NCI-H774 (cell line): ENCODE measurements at regions not wholly inside any gene's neighbourhood (a gene's known extent, or its start where the extent isn't known, plus 50 kb on each side); places are given as distances from the start of the nearest gene placed in this dataset.

Source experiments
- DNase-seq: peaks from one replicate; lab custom pipeline; 2025; lab: John Stamatoyannopoulos, UW

DNA sequence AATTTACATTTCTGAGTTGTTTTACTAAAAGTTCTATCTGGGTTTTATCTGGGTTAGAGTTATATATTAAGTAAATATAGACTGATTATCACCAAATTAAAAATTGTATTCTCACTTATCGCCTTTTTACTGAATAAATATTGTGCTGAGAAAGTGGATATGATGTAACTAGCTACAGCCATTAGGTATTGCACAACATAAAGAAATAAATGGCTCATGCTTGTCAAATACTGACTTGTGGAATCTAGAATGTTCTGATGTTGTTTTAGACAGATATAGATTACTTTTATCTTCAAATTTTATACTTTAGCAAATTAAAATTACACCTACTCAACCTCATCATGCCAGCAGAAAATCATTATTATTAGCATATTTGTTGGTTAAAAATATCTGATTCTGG is 1277.1 kb upstream of the MIR17HG start:
- no peak for DNase-seq

DNA sequence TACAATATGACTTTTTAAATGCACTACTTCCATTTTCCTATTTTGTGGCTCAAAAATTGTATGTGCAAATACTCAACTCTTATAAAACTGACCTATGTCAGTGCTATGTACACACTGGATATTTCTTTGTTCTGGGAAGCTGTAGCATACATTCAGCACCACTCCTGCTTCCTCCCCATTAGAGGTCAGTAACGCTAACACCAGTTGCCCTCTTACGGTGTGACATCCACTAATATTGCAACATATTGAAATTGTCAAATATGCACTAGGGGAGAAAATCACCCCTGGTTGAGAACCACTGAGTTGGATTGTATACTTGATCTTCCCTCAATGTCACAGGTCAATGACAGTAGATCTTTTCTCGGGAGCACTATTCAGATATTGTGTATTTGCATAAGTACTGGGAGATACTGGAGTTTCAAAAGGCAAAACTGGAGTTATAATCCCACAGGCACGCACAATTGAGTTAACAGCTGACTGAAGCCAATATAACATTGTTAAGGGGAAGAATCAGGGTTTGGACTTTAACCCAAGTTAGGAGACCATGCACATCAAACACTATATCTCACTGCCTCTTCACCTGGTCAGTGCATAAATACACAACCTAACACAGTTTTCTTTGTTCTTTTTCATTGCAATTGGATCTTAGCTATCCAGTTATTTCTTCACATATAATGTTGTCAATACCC is 1276.5 kb upstream of the MIR17HG start:
- DNase-seq, result no peak

DNA sequence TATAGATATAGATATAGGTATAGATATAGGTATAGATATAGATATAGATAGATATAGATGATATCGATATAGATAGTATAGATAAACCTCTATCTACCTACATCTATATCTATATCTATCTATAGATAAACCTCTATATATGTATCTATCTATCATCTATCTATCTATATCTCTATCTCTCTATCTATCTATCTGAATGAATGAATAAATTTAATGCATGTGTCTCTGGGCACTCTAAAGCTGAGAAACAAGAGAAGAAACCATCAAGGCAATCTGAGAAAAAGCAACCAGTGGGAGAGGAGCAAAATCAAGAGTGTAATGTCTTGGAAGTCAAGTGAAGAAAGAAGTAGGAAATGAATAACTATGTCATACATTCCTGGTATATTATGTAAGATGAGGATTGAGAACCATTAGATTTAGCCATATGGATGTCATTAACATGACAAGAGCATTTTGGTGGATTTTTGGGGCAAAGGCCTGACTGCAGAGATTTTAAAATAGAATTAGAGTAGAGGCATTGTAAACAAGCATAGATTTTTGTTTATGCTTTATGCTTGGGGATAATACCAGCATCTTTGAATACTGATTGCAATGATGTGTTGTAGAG is 1262.7 kb upstream of the MIR17HG start:
- DNase-seq, result no peak

DNA sequence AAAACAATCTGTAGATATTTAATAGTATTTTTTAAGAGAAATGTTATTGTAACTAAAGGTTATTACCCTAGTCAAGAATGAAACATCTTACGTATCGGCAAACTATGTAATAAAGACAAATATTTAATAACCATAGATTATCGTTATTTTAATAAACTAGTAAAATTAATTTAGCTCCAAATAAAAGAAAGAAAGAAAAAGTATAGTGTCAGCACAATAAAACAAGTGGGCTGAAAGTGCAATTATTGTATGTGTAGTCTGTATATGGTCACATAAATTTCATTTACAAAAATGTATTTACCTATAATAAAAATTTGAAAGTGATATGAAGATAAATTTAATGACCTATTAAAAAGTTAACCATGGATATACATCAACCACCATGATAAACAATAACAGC is 1258.4 kb upstream of the MIR17HG start:
- DNase-seq, result no peak

DNA sequence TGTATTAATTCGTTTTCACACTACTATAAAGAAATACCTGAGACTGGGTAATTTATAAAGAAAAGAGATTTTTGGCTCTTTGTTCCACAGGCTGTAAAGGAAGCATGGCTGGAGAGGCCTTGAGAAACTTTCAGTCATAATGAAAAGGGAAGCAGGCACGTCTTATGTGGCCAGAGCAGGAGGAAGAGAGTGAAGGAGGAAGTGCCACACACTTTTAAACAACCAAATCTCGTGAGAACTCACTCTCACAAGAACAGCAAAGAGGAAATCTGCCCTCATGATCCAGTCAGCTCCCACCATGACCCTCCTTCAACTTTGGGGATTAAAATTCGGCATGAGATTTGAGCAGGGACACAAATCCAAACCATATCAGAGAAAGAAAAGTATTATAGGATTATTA is 1255.9 kb upstream of the MIR17HG start:
- DNase-seq, result no peak

DNA sequence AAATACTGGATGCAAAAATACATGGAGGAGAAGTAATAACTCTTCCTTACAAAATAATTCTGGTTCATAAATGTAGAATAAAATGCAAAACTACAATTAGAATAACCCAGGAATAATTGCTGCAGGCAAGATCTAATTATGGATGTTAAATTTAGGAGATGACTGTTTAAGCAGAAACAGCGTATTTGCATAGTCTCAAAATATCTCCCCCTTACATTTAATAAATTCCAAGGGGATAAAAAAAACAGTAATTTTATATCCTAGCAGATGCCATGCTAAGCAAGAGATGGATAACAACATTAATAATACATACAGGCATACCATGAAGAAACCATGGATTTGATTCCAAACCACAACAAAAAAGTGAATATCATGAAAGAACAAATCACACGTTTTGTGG is 1253.1 kb upstream of the MIR17HG start:
- no peak for DNase-seq

DNA sequence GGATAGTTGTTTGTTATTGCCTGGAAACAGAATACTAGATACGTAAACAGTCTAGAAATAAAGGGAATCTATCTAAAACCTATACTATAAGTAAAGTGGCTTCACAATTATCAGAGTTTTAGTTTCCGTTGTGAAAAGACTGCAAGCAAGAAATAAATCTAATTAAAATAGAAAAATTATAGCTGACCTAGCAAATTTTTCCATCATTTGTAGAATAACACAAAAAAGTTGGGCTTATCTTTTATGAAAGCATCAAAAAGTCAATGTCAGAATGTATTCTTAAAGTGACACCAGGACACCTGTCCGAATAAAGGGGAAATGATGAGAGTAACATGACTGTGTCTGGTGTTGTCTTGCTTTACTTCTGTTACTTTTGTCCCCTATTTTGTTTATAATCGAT is 1248.9 kb upstream of the MIR17HG start:
- no peak for DNase-seq

DNA sequence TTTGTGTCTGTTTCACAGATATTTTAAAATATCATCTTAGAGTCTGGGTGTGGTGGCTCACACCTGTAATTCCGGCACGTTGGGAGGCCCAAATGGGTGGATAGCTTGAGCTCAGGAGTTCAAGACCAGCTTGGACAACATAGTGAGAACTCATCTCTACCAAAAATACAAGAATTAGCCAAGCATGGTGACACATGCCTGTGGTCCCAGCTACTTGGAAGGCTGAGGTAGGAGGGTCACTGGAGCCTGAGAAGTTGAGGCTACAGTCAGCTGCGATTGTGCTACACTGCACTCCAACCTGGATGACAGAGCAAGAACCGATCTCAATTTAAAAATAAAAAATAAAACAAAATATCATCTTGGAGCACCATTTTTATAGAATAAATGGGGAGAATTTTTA is 1247.6 kb upstream of the MIR17HG start:
- no peak for DNase-seq

DNA sequence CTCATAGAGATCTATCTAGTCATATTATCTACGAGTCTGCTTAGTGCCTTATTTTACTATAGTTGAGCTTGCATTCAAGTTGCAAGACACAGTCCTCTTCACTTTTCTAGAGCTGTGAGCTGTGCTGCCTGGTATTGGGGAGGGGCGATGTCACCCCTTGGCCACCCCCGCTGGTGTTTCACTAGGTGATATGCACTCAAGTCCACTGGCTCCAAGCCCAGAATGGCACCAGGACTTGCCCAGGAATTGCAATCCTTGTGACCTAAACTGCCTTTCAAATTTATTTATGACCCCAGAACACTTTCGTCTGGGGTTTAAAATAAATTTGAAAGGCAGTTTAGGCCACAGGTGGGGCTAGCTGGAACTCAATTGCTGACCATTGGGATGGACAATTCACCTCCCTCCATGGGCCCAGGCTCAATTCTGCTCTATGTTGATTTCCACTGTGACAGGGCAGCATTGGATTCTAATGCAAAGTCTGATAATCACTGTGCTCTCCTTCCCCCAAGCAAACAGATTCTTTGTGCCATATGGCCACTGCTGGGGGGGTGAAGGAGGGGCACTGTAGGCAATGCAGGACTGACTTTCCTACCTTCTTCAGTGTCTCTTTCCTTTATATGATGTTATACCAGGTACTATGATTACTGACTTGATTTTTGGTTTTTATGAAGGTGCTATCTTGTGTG is 1244.2 kb upstream of the MIR17HG start:
- no peak for DNase-seq

DNA sequence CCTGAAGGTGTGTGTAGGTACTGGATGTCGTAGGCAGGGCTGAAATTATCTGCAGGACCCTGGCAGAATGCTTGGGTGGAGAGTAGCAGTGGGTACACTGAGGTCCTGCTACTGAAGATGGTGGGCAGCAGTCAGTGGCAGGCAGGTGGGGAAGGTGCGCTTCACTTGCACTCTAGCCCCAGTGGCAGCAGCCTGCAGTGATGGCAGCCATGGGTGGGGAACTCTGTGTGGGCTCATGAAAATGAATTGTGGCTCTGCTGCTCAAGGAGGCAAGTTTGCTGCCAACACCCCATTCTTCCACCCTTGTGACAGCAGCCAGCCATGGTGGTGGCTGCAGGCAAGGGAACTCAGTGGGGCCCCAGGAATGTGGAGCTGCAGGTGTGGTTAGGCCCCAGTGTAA is 1242.7 kb upstream of the MIR17HG start:
- no peak for DNase-seq

DNA sequence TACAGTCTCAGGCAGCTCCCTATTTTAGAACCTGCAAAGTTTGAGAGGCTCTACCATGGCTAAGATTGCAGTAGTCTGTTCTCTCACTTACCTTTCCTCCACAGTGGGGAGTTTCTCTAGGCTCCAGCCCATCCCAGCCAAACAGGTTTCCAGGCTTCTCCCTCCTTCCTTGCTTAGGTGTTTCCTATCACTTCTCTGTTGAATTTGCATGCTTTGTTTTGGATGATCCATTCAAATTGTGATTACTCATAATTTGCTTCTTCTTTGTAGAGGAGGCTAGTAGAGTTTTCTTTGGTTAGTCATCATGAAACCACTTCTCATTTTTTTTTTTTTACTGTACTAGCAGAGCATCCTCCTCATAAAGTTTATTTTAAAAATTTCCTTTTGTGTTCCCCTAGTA is 1242.2 kb upstream of the MIR17HG start:
- no peak for DNase-seq

DNA sequence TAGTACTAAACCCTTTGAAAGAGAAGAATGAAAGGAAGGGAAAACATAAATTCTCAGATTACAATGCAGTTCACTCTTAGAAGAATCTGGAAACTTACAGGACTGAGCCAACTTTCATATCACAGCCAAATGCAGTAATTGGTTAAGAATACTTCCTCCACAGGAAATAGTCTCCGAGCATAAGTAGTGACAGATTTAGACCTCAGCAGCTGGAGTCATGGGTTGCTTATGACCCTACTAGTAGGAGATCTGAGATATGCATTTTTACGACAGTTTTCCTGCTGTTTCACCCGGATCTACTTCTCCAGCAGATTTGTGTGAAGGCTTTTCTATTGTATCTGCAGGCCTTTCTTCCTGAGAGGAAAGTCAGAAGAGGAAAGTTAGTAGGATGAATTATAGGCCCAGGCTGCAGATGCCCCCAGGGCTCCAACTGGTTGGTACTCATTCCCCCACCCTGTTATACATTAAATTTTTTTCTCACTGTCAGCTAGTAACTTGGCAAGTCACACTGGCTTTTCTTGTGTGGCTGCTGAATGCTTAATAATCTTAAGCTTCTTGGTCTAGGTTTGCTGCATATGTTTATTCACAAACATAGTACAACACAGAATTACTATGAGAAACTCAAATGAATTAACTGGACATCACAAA is 1241.5 kb upstream of the MIR17HG start:
- DNase-seq, result no peak

DNA sequence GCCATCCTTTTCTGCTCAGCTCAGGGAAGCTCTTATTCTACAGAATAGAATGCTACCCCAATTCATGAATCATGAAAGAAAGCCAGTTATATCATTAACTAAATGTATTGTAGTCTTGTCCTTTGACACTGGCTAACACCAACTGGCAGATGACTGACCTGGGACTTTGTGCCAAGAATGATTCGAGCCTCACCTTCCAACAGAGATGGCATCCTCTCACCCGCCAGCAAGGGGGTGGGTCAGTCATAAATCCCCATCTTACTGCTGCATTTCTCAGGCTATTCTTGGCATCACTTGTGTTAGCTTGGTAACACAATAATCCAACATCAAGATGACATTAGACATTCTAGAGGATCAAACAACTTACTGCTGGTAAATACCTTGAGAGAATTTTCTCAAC is 1239.8 kb upstream of the MIR17HG start:
- DNase-seq, result no peak

DNA sequence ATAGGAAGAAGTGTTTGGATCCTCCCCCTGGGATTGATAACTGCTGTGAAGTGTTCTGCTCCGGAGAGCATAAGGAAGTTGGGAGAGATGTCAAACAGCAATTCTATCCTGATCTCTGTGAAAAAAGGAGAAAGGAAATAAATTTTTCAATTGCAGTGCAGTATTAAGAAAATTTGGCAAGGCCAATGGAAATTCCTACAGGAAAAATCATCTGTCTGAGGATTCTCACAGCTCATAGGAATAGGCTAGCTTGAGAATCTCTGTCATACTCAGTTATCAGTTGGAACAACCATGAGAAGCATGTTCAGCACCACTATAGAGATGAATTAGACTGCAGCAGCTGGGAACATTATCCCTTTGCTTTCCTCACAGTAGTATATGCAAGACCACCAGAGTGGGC is 1238.9 kb upstream of the MIR17HG start:
- DNase-seq, result no peak

DNA sequence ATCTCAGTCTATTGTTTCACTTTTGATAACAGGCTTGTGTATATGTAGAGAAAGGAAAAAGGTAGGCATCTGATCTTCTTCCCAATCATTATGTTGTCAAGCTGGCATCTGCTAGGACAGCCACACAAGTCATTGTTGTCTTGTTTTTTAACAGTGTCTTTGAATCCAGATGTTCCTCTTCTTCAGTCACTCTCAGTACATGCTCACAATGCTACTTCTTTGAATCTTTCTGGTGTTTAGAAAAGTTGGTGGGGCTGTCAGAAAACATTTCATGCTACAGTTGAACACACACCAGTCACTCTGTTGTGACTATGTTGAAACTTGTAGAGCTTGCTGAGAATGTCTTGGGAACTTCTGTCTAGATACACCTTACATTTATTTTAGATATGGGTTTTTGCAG is 1231.4 kb upstream of the MIR17HG start:
- DNase-seq, result no peak

DNA sequence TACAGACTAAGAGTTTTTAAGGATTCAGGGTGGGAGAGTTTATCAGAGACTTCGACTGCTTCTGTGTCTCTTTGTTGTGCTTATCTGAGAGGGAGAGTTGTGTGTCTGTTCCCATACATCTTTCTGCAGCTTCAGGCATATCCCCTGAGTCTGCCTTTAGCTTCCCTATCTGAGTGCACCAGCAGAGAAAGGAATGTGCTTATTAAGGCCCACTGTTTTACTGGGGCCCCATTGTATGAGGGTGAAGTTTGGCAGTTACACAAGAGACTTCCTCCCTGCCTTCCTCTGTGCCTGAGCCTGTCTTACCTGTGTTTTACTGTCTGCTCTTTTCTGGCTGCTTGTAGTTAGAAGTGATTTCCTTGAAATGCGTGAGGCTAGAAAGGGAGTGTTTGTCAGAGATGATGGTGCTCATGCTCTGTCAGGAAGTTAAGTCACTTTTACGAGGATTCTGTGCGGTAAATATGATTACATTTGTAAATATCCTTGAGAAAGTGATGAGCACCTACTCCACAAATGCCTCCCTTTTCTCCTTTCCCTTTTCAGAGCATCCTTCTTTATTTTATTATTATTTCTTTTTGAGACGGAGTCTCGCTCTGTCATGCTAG is 1228.9 kb upstream of the MIR17HG start:
- no peak for DNase-seq

DNA sequence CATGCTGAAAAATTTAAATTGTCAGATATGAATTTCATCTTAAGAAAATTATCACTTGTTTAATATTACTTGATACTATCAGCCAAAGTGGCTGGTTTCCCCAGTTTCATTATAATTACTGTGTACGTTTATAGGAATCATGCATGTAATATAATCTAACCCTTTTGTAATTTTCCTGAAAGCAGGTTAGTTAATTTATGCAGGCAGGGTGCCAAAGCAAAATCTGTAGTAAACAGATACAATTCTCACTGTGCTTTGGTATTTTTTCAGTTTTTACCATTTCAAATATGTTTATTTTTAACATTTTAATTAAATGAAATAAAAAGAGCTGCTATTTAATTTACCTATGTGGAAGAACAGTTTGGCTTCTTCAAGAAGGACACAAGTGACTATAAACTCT is 1227.5 kb upstream of the MIR17HG start:
- no peak for DNase-seq

DNA sequence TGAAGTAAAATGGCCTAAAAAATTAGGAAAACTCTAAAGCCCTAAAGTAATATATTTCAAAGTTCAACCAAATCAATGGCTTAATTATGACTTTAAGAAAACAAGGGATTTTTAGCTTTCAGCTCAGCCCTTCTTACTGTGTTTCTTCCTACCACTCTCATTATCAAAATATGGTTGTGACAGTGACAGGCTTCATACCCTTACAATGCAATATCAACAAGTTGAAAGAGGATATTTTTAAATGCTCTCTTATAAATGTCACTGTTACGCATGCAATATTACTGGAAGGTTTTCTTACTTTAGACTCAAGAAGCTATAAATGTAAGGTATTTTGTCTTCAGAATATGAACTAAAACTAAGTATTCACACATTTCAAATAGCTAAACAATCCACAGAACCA is 1225.7 kb upstream of the MIR17HG start:
- DNase-seq, result no peak

DNA sequence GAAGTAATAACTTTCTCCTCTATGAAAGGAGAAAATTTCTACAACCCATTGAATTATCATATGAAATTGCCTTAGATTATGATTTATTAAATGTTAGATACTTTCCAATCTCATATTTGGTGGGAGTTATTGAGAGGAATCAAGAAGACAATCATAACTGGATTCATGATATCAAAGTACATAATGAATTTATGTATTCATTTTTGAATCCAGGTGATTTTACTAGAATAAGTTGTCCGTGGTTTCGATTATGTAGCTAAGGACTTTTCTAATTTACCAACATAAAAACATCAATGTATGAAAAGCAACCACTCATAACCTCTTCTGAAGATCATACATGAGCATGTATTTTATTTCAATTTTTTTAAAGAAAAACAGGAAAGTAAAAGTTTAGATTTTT is 1225.0 kb upstream of the MIR17HG start:
- DNase-seq, result no peak

DNA sequence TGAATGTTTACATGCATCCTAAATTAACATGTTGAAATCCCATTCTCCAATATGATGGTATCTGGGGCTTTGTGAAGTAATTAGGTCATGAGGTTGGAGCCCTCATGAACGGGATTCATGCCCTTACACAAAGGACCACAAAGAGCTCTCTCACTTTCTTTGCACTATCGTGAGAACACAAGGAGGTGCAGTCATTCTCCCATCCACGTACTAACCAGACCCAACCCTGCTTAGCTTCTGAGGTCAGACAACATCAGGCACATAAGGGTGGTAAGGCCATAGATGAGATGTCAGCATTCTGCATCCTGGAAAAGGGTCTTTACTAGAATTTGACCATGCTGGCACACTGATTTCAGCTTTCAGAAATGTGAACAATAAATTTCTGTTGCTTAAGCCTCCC is 1211.9 kb upstream of the MIR17HG start:
- no peak for DNase-seq

DNA sequence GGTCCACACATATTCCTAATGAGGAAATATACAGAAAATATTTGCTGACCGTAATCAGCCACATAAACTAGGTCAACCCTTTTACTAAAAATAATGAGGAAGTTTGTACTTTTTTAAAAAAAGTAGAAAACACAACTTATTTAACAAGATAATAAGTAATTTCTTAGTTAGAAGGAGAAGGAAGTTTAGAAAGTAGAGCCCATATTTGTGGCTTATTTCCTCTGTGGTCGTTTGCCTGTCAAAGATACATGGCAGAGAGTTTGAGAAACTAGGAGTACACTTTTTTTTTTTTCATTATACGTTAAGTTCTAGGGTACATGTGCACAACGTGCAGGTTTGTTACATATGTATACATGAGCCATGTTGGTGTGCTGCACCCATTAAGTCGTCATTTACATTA is 1205.2 kb upstream of the MIR17HG start:
- no peak for DNase-seq

DNA sequence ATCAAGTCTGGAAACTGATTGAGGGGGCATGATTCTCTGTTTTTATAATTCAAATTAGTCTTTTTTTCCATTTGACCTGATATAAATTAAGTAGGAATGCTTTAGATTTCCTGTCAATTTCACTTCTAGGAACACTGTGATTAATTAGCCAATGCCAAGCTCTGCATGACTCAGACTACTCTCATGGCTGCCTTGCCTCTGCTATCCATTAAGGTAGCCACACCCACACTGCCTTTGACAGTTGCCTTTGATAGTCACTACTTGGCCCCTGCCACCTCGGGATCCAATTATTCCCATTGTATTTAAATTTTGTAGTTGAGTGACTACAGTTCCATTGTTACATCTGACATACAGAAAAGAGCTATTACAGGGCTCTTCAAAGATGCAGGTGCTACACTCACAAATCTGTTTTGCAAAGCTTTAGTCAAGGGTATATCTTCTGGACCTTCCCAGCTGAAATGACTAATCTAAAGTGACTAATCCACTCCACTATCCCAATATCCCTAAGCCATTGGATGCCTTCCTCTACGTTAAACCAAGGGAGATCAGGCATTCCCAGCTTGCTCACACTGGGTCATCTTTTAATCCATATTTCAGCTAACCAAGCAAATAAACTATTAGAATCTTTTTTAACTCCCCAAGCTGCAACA is 1193.1 kb upstream of the MIR17HG start:
- no peak for DNase-seq
